HG02938 (cell line): ENCODE measurements at regions not wholly inside any gene's neighbourhood (a gene's known extent, or its start where the extent isn't known, plus 50 kb on each side); places are given as distances from the start of the nearest gene placed in this dataset.
A peak's percentile ranks its signal among the peaks of the same experiment; 100 is the strongest.
"Not testable (repeated sequence)": the region's sequence is repeated elsewhere in the genome, so short reads cannot be mapped to it uniquely, and the experiment has no call there.

Experiments used
- ATAC-seq: cut with Tn5 transposase; IDR thresholded peaks from one replicate; pipeline ENCODE4 v1.9.1; 2021; ENCODE audit warnings: mild to moderate bottlenecking, moderate library complexity; ENCODE audit not compliant: unreplicated experiment

- no peak for ATAC-seq
Observed at GRCh38 chr5:8525819-8526218, 656.9 kb downstream of the MTRR start.

DNA sequence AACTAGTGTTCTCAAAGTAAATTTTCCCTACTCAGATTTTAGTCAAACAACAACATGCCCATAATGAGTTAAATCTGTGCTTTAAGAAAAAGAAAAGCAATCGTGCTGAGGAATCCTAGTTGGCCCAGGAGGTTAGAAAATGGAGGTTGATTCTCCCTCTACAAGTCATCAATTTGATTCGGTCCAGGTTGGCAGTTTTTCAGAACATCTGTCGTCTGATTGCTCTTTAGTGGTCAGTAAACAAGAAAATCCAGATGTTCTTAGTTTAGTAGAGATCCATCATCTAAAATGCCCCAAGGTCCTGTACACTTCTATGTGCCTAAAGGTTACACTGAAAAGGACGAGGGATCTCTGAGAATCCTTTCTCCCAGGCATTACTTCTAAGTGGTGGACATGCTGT is 659.2 kb downstream of the MTRR start:
- ATAC-seq = no peak

- ATAC-seq = no peak
Observed at GRCh38 chr5:8538821-8539220, 669.9 kb downstream of the MTRR start.

- no peak for ATAC-seq
Observed at GRCh38 chr5:8540317-8540716, 671.4 kb downstream of the MTRR start.

GRCh38 chr5:8550921-8551320 is 682.0 kb downstream of the MTRR start:
- ATAC-seq = no peak

DNA sequence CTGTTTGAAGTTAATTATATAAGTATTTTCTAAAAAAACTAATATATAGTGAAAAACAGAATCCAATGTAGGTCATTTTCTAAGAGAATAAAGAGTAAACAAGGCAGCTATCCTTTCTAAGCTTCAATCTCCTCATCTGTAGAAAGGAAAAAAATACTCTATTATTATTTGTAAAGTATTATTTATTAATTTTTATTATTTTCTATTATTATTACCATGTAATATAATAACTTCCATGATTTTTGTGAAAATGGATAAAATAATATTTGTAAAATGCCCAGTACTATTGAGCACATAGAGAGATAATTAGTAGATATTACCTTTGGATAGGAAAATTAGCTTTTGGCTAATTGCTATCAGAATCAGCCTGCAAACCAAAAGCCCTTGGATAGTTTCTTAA is 684.4 kb downstream of the MTRR start:
- no peak for ATAC-seq

- ATAC-seq = no peak
Observed at GRCh38 chr5:8557728-8558127, 688.8 kb downstream of the MTRR start.

- no peak for ATAC-seq
Observed at GRCh38 chr5:8560776-8561175, 691.8 kb downstream of the MTRR start.

DNA sequence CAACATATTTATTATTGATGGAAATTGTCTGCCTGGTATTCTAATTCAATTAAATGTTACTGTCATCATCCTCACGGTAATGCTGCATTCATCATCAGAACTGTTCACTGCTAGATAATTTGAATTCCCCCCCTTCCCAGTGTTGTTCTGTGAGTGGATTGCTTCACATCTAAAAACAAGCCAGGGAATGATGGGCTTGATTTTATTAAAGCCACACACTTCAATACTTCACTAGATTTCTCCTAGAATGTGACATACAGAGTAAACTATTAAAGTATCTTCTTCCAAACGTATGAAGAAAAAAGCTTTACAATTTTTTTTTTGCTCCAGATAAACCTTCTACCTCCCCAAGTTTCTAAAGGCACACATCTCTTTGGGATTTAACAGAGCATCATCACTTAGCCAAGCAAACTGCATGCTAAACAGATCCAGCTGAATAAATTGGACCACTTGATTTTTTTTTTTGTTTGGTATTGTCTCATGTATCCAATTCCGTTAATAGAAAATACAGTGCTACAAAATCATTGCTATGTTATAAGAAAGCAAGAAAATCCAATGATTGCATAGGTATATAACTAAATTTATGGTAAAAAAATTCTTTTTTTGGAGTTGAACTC is 692.4 kb downstream of the MTRR start:
- ATAC-seq = no peak

DNA sequence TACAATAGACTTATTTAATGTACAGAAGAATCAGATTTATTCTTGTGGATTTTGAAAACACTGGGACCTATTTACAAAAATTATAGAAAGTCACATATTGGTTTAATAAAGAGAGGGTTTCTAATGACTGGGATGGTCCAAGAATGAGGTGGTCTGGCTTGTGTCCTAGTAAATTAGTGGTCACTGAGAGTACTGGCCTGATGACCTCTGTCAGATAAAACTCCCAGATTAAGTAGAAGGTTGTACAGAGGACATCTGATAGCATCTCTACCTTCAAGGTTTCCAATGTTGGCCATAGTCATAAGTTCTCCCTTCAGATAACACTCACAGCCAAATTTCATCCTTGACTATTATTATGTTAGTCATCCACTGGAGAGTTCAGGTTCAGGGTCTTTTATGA is 692.9 kb downstream of the MTRR start:
- ATAC-seq = no peak

- not testable (repeated sequence) for ATAC-seq
Observed at GRCh38 chr5:8563540-8563939, 694.6 kb downstream of the MTRR start.

- ATAC-seq = no peak
Observed at GRCh38 chr5:8568858-8569257, 699.9 kb downstream of the MTRR start.

DNA sequence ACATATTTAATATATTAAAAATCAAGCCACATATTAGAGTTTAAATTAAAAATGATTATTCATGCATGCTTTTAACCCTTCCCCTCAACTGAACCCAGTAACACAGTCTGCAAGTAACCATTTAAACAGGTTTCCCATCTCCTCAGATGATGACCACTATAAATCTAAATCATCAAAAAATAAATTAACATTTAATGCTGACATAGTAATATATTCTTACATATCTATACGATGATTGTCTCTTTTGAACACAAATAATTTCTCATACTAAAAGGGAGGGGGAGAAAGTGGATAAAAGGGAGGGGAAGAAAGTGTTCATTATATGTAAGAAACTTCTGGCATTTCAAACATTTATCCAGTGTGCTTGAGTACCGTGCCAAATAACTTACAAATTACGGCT is 701.6 kb downstream of the MTRR start:
- ATAC-seq = no peak

DNA sequence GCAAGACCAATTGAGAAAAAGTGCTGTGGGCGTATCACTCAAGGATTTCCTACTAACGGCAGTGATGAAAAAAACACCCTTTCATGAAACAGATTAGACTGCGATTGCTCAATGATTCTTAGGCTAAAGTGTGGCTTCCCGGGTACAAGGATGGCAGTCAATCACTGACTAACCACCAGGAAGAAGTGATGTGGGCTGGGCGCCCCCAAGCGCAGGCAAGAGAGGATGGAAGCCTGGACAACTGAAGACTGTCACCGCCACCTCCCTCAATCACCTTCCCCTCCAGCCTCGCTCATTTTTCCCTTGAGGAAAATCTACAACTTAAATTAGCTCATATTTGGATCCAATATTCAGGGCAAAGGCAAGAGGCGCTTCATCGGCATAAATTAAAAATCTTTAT is 707.2 kb downstream of the MTRR start:
- no peak for ATAC-seq

DNA sequence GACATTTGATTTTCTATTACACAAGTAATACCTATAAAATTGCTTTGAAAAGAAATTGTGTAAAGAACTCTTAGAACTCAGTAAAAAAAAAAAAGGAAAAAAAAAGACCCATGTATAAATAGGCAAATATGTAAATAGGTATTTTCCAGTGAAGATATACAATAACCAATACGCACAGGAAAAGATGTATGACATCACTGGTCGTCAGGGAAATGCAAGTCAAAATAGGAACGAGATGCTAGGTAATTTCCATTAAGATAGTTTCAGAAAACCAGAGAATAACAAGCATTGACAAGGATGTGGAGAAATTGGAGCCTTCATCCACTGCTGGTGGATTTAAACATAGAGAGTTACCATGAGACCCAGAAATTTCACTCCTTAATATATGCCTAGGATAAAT is 708.8 kb downstream of the MTRR start:
- ATAC-seq = peak; percentile 93

DNA sequence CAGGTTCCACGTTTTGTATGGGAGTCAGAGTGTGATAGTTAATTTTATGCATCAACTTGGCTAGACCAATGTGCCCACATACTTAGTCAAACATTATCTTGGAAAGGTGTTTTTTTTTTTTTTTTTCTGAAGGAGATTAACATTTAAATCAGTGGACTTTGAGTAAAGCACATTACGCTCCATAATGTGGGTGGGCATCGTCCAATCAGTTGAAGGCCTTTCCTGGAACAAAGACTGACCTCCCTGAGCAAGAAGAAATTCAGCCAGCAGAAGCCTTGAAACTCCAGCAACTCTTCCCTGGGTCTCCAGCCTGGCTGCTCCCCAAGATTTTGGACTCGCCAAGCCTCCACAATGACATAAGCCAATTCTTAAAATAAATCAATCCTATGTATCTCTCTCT is 711.4 kb downstream of the MTRR start:
- ATAC-seq = no peak

DNA sequence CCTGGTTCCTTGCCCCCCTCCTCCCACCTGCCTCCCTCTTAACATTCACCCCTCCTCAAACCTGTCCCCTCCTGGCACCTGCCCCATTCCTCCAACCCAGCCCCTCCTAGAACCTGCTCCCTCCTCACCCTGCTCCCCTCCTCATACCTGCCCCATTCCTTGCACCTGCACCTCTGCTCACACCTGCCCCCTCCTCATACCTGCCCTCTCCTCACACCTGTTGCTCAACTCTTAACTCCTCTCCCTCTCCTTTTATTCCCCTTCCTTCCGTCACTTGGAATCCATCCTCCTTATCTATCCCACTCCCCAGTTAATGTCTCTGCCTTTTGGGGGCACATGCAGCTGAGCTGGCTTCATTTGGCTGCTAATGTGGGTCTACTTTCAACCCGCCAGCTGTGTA is 712.1 kb downstream of the MTRR start:
- no peak for ATAC-seq

DNA sequence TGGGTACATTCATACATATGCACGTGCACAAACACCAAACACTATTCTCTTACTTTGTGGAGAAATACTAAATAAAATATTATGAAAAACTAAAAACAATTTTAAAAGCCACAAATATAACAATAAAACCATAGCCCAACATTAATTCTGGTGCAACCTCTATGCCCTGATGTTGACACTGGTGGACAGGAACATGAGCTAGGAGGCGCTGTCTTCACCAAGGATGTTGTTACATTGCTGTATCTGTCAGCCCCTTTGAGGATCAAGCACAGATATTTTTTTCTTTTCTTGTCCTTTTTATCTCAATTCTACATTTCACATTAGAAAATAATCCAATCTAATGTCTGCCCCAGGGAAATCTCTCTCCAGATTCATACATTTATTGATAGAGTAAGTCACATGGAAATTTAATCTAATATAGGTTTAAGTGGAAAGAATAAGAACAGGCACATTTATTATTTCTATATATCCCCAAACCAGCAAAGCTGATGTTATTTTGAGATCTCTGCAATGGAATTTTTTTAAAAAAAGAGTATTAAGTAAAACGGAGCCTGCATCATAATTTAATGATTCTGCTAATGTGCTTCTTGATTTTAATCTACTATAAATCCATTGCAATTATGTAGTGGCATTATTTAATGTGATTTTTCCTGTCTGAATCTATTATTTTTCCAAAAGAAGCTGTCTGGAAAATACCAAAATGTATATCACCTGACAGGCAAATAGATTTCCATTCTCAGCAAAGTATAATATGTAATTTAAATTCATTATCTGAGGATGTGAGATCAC is 716.5 kb downstream of the MTRR start:
- ATAC-seq = no peak

DNA sequence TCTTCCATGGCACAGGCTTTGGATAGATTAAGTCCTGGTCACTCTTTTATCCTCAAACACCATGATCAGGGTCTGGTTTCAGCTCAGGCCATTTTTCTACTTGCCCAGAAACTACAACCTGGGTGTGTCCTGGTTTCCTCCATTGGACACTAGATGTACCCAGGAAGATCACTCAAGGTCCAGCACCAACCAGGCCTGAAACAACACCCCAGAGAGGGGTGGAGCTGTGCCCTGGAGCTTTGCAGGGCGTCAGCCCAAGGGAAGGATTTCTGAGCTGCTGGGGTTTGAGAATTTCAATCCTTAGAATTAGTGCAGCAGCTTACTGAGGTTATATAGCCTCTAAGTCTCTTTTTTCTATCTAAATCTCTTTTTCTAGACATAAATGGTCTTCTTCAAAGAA is 722.0 kb downstream of the MTRR start:
- no peak for ATAC-seq

DNA sequence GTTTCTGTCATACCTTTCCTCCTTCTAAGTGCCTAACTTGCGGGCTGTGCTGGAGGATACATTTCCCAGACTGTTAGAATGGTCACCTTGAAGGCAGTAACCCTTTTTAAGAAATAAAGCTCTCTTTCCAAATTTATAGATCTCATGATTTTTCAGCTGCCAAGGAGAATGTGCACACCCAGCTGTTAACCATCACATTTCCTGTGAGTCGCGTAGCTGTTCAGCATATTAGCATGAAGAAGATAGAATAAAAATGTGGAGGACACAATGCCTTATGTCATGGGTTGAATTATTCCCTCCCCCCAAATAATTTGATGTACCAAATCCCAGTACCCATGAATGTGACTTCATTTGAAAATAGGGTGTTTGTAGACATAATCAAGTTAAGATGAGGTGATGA is 729.4 kb downstream of the MTRR start:
- ATAC-seq = no peak

GRCh38 chr5:8598996-8599395 is 730.0 kb downstream of the MTRR start:
- ATAC-seq = no peak

DNA sequence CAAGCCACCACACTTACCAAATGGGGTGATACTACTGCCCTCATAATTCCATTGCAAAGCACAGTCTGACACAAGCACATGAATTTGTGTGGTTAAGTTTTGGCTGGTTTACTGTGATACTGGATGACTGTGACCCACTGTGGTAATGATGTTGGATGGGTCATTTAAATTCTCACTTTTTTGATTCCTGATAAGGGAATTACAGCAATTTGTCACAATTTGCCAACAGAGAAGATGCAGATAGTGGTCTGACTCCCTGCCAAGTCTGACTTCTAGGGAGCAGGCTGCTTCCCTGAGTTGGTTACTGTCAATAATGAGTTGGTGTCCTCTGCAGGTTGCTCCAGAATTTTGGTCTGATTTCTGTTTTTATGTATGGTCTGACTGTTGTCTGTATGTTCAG is 731.9 kb downstream of the MTRR start:
- ATAC-seq = no peak

GRCh38 chr5:8601831-8602354 is 732.9 kb downstream of the MTRR start:
- ATAC-seq = no peak
